HFF-Myc (cell line): ENCODE measurements at regions not wholly inside any gene's neighbourhood (a gene's known extent, or its start where the extent isn't known, plus 50 kb on each side); places are given as distances from the start of the nearest gene placed in this dataset.
"Not testable (repeated sequence)": the region's sequence is repeated elsewhere in the genome, so short reads cannot be mapped to it uniquely, and the experiment has no call there.

ENCODE experiments used
- DNase-seq: peaks from one replicate; pipeline ENCODE4 v3.0.0-alpha.2; 2011; ENCODE audit warnings: low read depth; ENCODE audit errors: extremely low read depth
- H3K4me3 ChIP-seq: replicated peaks from 2 replicates; pipeline ENCODE4 v1.5.1; 2011; ENCODE audit warnings: low read depth, mild to moderate bottlenecking, control low read depth, low read length
- CTCF ChIP-seq: IDR thresholded peaks from 2 replicates; pipeline ENCODE4 v1.5.1; 2012; ENCODE audit warnings: mild to moderate bottlenecking, low read depth, low read length, control low read depth; ENCODE audit errors: missing control alignments

DNA sequence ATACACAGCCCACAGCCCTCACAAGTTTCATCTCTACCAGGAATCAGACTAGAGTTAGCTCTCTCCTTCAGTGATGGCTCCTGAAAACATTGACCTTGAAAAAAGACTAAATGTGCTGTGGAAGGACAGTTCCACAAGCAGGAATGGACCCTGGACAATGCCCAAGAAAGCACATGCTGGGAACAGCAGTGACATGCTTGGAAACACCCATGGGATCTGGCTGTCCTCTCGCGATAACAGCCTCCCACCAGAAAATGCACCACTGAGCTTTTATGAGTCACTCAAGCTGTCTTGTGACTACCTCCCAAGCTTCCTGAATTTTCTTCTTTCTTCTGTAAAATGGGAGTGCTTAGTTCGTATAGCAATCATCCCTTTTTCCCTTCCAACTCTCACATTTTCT lies 269.2 kb downstream of the LRATD1 start:
- DNase-seq = no peak
- H3K4me3 ChIP-seq = no peak overlapping the region
- TF ChIP-seq CTCF = no peak

DNA sequence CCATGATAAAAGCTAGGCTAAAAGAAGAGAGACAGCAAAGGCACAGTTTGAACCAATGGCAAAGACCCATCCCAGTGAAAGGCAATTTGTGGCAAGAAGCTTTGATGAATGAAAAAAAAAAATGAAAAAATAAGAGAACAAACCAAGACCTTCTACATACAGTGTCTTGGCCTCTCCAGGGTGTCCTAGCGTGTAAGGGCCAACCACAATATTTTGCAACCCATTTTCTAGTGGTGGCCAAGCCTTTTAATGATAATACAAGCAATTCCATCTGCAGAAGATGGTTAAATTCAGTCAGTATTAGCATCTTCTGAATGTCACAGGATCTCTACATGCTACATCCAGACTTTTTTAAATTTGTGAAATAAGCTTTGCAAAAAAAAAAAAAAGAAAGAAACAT lies 270.4 kb downstream of the LRATD1 start:
- DNase-seq = no peak
- no peak overlapping the region for H3K4me3 ChIP-seq
- no peak for TF ChIP-seq CTCF

DNA sequence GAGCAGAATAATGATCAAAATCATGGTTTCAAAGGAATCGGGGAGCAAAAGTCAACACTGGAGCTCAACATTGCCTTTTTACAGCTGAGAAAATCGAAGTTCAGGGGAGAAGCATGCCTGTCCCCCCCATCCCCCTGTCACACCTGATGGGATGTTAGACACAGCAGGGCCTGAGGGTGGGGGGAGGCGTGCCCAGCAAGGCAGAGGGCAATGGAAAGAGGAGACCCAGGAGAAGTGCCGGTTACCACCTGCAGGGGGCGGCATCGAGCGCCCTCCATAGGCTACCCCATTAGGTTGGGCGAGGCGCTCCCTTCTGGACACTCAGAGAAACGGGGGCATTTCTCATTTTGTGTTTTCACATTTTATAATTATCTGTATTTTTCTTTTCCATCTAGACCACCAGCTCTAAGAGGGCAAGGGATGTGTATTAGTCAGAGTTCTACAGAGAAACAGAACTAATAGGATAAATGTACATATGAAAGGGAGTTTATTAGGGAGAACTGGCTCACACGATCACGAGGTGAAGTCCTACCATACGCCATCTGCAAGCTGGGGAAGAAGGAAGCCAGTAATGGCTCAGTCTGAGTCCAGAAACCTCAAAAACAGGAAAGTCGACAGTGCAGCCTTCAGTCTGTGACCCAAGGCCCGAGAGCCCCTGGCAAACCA lies 271.3 kb downstream of the LRATD1 start:
- peak; percentile 30 for TF ChIP-seq CTCF
- H3K4me3 ChIP-seq = no peak overlapping the region
- no peak for DNase-seq

- not testable (repeated sequence) for DNase-seq, H3K4me3 ChIP-seq
Observed at GRCh38 chr2:14904378-14904777, 271.9 kb downstream of the LRATD1 start.

DNA sequence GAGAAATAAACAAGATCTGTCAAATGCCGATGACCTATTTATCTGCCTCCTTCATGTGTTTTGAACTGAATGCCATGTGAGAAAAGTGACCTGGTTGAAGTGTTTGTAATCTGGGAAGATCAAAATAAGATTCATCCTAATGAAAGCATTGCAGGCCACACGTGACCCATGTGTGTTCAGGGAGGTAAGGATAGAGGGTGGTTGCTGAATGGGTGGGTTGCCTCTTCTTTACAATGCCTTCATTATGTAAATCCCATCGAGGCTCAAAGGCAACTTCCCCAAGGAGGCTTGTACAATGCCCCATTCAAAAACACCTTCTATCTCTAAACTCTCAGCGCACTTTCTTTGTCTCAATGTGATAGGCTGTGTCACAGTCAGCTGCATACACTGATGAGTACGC lies 273.1 kb downstream of the LRATD1 start:
- no peak for TF ChIP-seq CTCF
- DNase-seq = no peak
- H3K4me3 ChIP-seq = no peak overlapping the region

DNA sequence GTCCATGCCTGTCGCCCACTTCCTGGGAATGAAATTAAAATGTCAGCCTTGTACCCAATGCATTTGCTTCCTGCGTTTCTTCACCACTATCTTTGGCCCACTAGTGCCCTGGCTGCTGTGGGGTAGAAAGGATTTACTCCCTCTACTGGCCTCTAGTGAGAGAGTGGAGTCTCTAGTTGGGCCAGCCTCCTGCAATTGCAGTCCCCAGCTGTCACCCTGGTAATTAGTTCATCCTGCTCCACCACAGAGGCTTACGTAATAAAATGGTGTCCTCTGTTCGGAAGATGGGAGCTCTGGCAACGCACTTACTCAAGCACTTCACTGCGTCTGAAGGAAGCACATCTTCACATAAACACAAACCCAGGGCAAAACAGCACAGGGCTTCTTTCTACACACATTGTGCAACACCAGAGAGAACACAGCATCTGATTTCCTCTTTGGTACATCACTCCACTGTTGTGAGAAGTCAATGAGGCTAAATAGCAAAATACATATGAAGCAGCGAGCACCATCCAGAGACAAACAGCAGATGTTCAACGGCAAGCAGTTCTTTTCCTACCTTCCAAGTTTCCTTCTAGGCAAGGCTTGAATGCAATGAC lies 274.6 kb downstream of the LRATD1 start:
- no peak overlapping the region for H3K4me3 ChIP-seq
- no peak for DNase-seq
- no peak for TF ChIP-seq CTCF

DNA sequence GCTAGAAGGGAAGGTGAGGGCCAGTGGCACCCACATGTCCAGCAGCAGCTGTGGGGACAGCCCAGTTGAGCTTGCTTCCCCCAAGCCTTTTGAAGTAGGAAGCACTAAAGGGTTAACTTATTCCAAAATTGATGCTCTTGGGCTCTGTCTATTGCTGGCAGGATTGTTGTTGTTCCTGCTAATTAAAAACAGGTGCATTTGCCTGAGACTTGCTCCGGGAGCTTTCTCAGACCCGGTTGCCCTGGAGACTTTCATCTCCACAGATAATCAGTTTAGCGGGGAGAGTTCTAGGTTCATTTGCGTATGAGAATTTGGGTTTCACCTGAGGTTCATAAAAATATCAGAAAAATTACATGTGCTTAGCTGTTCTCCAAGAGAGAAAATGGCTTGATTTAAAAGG lies 277.3 kb downstream of the LRATD1 start:
- DNase-seq = no peak
- no peak for TF ChIP-seq CTCF
- H3K4me3 ChIP-seq = no peak overlapping the region
